ENCODE measurements at regions not wholly inside any gene's neighbourhood (a gene's known extent, or its start where the extent isn't known, plus 50 kb on each side); places are given as distances from the start of the nearest gene placed in this dataset.

- Mint-ChIP-seq H3K36me3 (no peaks in the 10 kb centered on the region), H3K4me3 (no peak overlapping the region), H3K9me3 (no peaks in the 10 kb centered on the region), H3K27ac (no peak overlapping the region), H3K4me1 (peaks cover 4 to 6% (median 6%) of the 10 kb centered on the region in 3 donors), H3K27me3 (no peaks in the 10 kb centered on the region)
Observed at GRCh38 chr18:56545464-56545863, 92.9 kb downstream of the TXNL1 start.

GRCh38 chr18:56542476-56542875, 95.9 kb downstream of the TXNL1 start:
- Mint-ChIP-seq H3K4me1 (peaks cover 4 to 6% (median 6%) of the 10 kb centered on the region in 3 donors), H3K27ac (no peak overlapping the region), H3K36me3 (no peaks in the 10 kb centered on the region), H3K27me3 (no peaks in the 10 kb centered on the region), H3K4me3 (no peak overlapping the region), H3K9me3 (no peaks in the 10 kb centered on the region)

- H3K4me3 Mint-ChIP-seq: no peak overlapping the region
- H3K27ac Mint-ChIP-seq: no peak overlapping the region
- H3K4me1 Mint-ChIP-seq: peaks cover 4 to 6% (median 6%) of the 10 kb centered on the region in 3 donors
- H3K36me3 Mint-ChIP-seq: no peaks in the 10 kb centered on the region
- H3K27me3 Mint-ChIP-seq: no peaks in the 10 kb centered on the region
- no peaks in the 10 kb centered on the region for H3K9me3 Mint-ChIP-seq
Observed at GRCh38 chr18:56541793-56542192, 96.6 kb downstream of the TXNL1 start.

GRCh38 chr18:56541340-56541739, 97.1 kb downstream of the TXNL1 start:
- no peaks in the 10 kb centered on the region for H3K27me3 Mint-ChIP-seq

GRCh38 chr18:56538746-56539145, 99.6 kb downstream of the TXNL1 start:
- Mint-ChIP-seq H3K9me3 (no peaks in the 10 kb centered on the region), H3K4me1 (peaks cover 4 to 6% (median 6%) of the 10 kb centered on the region in 3 donors), H3K4me3 (no peak overlapping the region), H3K36me3 (no peaks in the 10 kb centered on the region), H3K27me3 (no peaks in the 10 kb centered on the region), H3K27ac (no peak overlapping the region)

More at GRCh38 chr18:56541340-56541739, 97.1 kb downstream of the TXNL1 start:
- Mint-ChIP-seq H3K4me3 (no peak overlapping the region), H3K4me1 (peaks cover 4 to 6% (median 6%) of the 10 kb centered on the region in 3 donors), H3K36me3 (no peaks in the 10 kb centered on the region), H3K27ac (no peak overlapping the region), H3K9me3 (no peaks in the 10 kb centered on the region)

GRCh38 chr18:56532176-56532840, 106.1 kb downstream of the TXNL1 start:
- Mint-ChIP-seq H3K36me3 (no peaks in the 10 kb centered on the region), H3K4me3 (no peak overlapping the region), H3K27ac (no peak overlapping the region), H3K27me3 (peaks cover 1% of the 10 kb centered on the region), H3K4me1 (no peaks in the 10 kb centered on the region), H3K9me3 (no peaks in the 10 kb centered on the region)

GRCh38 chr18:56522816-56523215, 115.6 kb downstream of the TXNL1 start:
- H3K9me3 Mint-ChIP-seq: peaks cover 0 to 3% (median 0%) of the 10 kb centered on the region in 3 donors
- peaks cover 5% of the 10 kb centered on the region for H3K27me3 Mint-ChIP-seq
- H3K4me3 Mint-ChIP-seq: no peak overlapping the region
- H3K27ac Mint-ChIP-seq: no peak overlapping the region
- H3K4me1 Mint-ChIP-seq: peaks cover 0 to 2% (median 0%) of the 10 kb centered on the region in 3 donors
- no peaks in the 10 kb centered on the region for H3K36me3 Mint-ChIP-seq

- no peaks in the 10 kb centered on the region for H3K36me3 Mint-ChIP-seq
- H3K9me3 Mint-ChIP-seq: no peaks in the 10 kb centered on the region
- H3K4me3 Mint-ChIP-seq: no peak overlapping the region
- peaks cover 0 to 2% (median 0%) of the 10 kb centered on the region in 3 donors for H3K4me1 Mint-ChIP-seq
- peaks cover 5% of the 10 kb centered on the region for H3K27me3 Mint-ChIP-seq
- H3K27ac Mint-ChIP-seq: no peak overlapping the region
Observed at GRCh38 chr18:56521263-56521662, 117.1 kb downstream of the TXNL1 start.

- Mint-ChIP-seq H3K4me3 (no peak overlapping the region), H3K4me1 (peaks cover 0 to 2% (median 0%) of the 10 kb centered on the region in 3 donors), H3K9me3 (no peaks in the 10 kb centered on the region), H3K27me3 (peaks cover 5% of the 10 kb centered on the region), H3K36me3 (no peaks in the 10 kb centered on the region), H3K27ac (no peak overlapping the region)
Observed at GRCh38 chr18:56517761-56518160, 120.6 kb downstream of the TXNL1 start.

GRCh38 chr18:56517196-56517595, 121.2 kb downstream of the TXNL1 start:
- no peak overlapping the region for H3K27ac Mint-ChIP-seq
- H3K9me3 Mint-ChIP-seq: no peaks in the 10 kb centered on the region
- H3K4me1 Mint-ChIP-seq: peaks cover 0 to 4% (median 3%) of the 10 kb centered on the region in 3 donors
- peaks cover 5% of the 10 kb centered on the region for H3K27me3 Mint-ChIP-seq
- H3K36me3 Mint-ChIP-seq: no peaks in the 10 kb centered on the region
- H3K4me3 Mint-ChIP-seq: no peak overlapping the region

GRCh38 chr18:56516789-56517188, 121.6 kb downstream of the TXNL1 start:
- Mint-ChIP-seq H3K4me1 (peaks cover 0 to 8% (median 4%) of the 10 kb centered on the region in 3 donors), H3K36me3 (no peaks in the 10 kb centered on the region), H3K9me3 (no peaks in the 10 kb centered on the region), H3K4me3 (no peak overlapping the region), H3K27me3 (peaks cover 5% of the 10 kb centered on the region), H3K27ac (no peak overlapping the region)

GRCh38 chr18:56515522-56515921, 122.9 kb downstream of the TXNL1 start:
- Mint-ChIP-seq H3K4me3 (no peak overlapping the region), H3K27ac (peak overlapping the region in 1 of 3 donors; percentile 16), H3K36me3 (no peaks in the 10 kb centered on the region), H3K27me3 (peaks cover 4% of the 10 kb centered on the region), H3K4me1 (peaks cover 0 to 11% (median 4%) of the 10 kb centered on the region in 3 donors), H3K9me3 (no peaks in the 10 kb centered on the region)

- Mint-ChIP-seq H3K27me3 (no peaks in the 10 kb centered on the region), H3K27ac (no peak overlapping the region)
Observed at GRCh38 chr18:56511996-56512395, 126.4 kb downstream of the TXNL1 start.

GRCh38 chr18:56510108-56510507, 128.3 kb downstream of the TXNL1 start:
- H3K4me1 Mint-ChIP-seq: peaks cover 0 to 11% (median 2%) of the 10 kb centered on the region in 3 donors
- H3K27ac Mint-ChIP-seq: no peak overlapping the region
- no peaks in the 10 kb centered on the region for H3K36me3 Mint-ChIP-seq
- no peak overlapping the region for H3K4me3 Mint-ChIP-seq
- peaks cover 0 to 2% (median 0%) of the 10 kb centered on the region in 3 donors for H3K9me3 Mint-ChIP-seq
- H3K27me3 Mint-ChIP-seq: peaks cover 1% of the 10 kb centered on the region

More at GRCh38 chr18:56511996-56512395, 126.4 kb downstream of the TXNL1 start:
- no peak overlapping the region for H3K4me3 Mint-ChIP-seq
- H3K9me3 Mint-ChIP-seq: peaks cover 0 to 2% (median 0%) of the 10 kb centered on the region in 3 donors
- H3K36me3 Mint-ChIP-seq: no peaks in the 10 kb centered on the region
- H3K4me1 Mint-ChIP-seq: peaks cover 0 to 11% (median 2%) of the 10 kb centered on the region in 3 donors

GRCh38 chr18:56509656-56510055, 128.7 kb downstream of the TXNL1 start:
- Mint-ChIP-seq H3K4me1 (peaks cover 0 to 11% (median 2%) of the 10 kb centered on the region in 3 donors), H3K27me3 (peaks cover 1% of the 10 kb centered on the region), H3K9me3 (peaks cover 0 to 2% (median 0%) of the 10 kb centered on the region in 3 donors), H3K27ac (no peak overlapping the region), H3K4me3 (no peak overlapping the region), H3K36me3 (no peaks in the 10 kb centered on the region)

Data from IgD-negative memory B cell (primary cell).